ENCODE measurements at regions not wholly inside any gene's neighbourhood (a gene's known extent, or its start where the extent isn't known, plus 50 kb on each side); places are given as distances from the start of the nearest gene placed in this dataset.
"Not testable (repeated sequence)": the region's sequence is repeated elsewhere in the genome, so short reads cannot be mapped to it uniquely, and the experiment has no call there.

GRCh38 chr14:43326501-43327407, 1180.3 kb downstream of the FSCB start (continued):
- peak; percentile 20; the same call in 1 of the 2 replicates for TF ChIP-seq FOXA1 (IDR thresholded peaks at IDR 0.05)
- not testable (repeated sequence) for TF ChIP-seq FOXA1 (CRISPR knock-in tag; IDR thresholded peaks at IDR 0.05); HNF1A (IDR thresholded peaks at IDR 0.05; ENCODE audit: low read depth); ATF7 (CRISPR knock-in tag; IDR thresholded peaks at IDR 0.05)
- 0 out of 2 replicates have a peak, but pooled peaks have one; percentile 68 for TF ChIP-seq NBN (conservative IDR thresholded peaks at IDR 0.05)
- peak; percentile 68; the same call in 1 of the 2 replicates for TF ChIP-seq NRL (CRISPR knock-in tag; IDR thresholded peaks at IDR 0.05; ENCODE audit: borderline replicate concordance)
- peak; percentile 14; the same call in 1 of the 2 replicates for TF ChIP-seq HNF1A (CRISPR knock-in tag; IDR thresholded peaks at IDR 0.05; ENCODE audit: borderline replicate concordance)
- TF ChIP-seq PTBP1 (IDR thresholded peaks at IDR 0.05; ENCODE audit: low read depth, low read length, poor library complexity, severe bottlenecking), result peak; percentile 47
- peak; percentile 42 for TF ChIP-seq AGO1 (IDR thresholded peaks at IDR 0.05; ENCODE audit: low read depth, low read length, poor library complexity, severe bottlenecking)
- TF ChIP-seq ATF7 (IDR thresholded peaks at IDR 0.05), result 0 out of 2 replicates have a peak, but pooled peaks have one; percentile 16
